H1 (cell line): ENCODE measurements at regions not wholly inside any gene's neighbourhood (a gene's known extent, or its start where the extent isn't known, plus 50 kb on each side); places are given as distances from the start of the nearest gene placed in this dataset.

Source experiments
- CTCF ChIA-PET: fragments of 300-600 bp; sonication (Branson Sonifier 250); formaldehyde crosslinking; loops from one replicate; lab custom pipeline; 2021; ENCODE audit not compliant: partially characterized antibody; lab: Charles Lee
- POLR2A ChIA-PET: fragments of 300-600 bp; sonication (Branson Sonifier 250); formaldehyde crosslinking; loops from one replicate; lab custom pipeline; 2021; ENCODE audit warnings: inconsistent platforms; ENCODE audit not compliant: partially characterized antibody; lab: Charles Lee
- DNase-seq, 2 experiments: peaks; one replicate each; pipeline versions ENCODE4 v3.0.0 to v3.0.0-alpha.2; 2010 to 2022; ENCODE audit warnings: low spot score in 2 of 2, low read depth in 1 of 2, mixed read lengths in 1 of 2
- FAIRE-seq: peaks from 2 replicates; lab custom pipeline; 2011; peaks lifted over from hg19 to GRCh38; lab: Jason Lieb, UNC
- H2AFZ ChIP-seq: 2 replicates; pipeline ENCODE4 v1.8.1; 2012; ENCODE audit warnings: low read length, inconsistent platforms
- H2AK5ac ChIP-seq: 2 replicates; pipeline ENCODE4 v1.6.1; 2013; ENCODE audit warnings: low read depth, low read length
- H2BK120ac ChIP-seq: replicated peaks from 2 replicates; pipeline ENCODE3; 2013; ENCODE audit warnings: low read depth, low read length, inconsistent platforms
- H2BK12ac ChIP-seq: 2 replicates; pipeline ENCODE4 v1.6.1; 2013; ENCODE audit warnings: low read depth, low read length
- H2BK15ac ChIP-seq: 2 replicates; pipeline ENCODE4 v1.6.1; 2013; ENCODE audit warnings: low read length
- H2BK20ac ChIP-seq: 2 replicates; pipeline ENCODE4 v1.6.1; 2013; ENCODE audit warnings: low read length
- H2BK5ac ChIP-seq: 2 replicates; pipeline ENCODE4 v1.6.1; 2013; ENCODE audit warnings: low read depth, low read length
- H3K14ac ChIP-seq: 2 replicates; pipeline ENCODE4 v1.6.1; 2013; ENCODE audit warnings: inconsistent platforms; ENCODE audit not compliant: insufficient read length
- H3K18ac ChIP-seq: 2 replicates; pipeline ENCODE4 v1.6.1; 2013; ENCODE audit warnings: low read length; ENCODE audit errors: extremely low read depth
- H3K23ac ChIP-seq: 2 replicates; pipeline ENCODE4 v1.6.1; 2013; ENCODE audit warnings: inconsistent platforms; ENCODE audit not compliant: insufficient read length
- H3K23me2 ChIP-seq: 2 replicates; pipeline ENCODE4 v1.6.1; 2013; ENCODE audit warnings: low read depth, low read length
- H3K27ac ChIP-seq: 2 replicates; pipeline ENCODE4 v1.6.1; 2011; ENCODE audit warnings: low read depth, low read length, inconsistent platforms
- H3K27me3 ChIP-seq, 4 experiments: replicated peaks in 1 of 4; 1 replicate in 1 of 4; 2 replicates in 3 of 4; pipeline versions ENCODE4 v1.6.1 to v1.8.1; 2011 to 2013; ENCODE audit warnings: low read length in 3 of 4, mild to moderate bottlenecking in 3 of 4, inconsistent platforms in 2 of 4, mixed read lengths in 2 of 4, moderate library complexity in 1 of 4; ENCODE audit not compliant: control insufficient read depth in 3 of 4, insufficient read depth in 3 of 4; ENCODE audit errors: extremely low read depth in 1 of 4
- H3K36me3 ChIP-seq, 4 experiments: 2 replicates each; pipeline versions ENCODE4 v1.6.1 to v1.8.1; 2011 to 2013; ENCODE audit warnings: mild to moderate bottlenecking in 4 of 4, low read length in 3 of 4, moderate library complexity in 2 of 4, control low read depth in 1 of 4, inconsistent platforms in 1 of 4; ENCODE audit not compliant: insufficient read depth in 4 of 4, control insufficient read depth in 2 of 4
- H3K4ac ChIP-seq: replicated peaks from 2 replicates; pipeline ENCODE3; 2013; ENCODE audit warnings: low read length, low read depth, mixed read lengths, inconsistent platforms; ENCODE audit not compliant: insufficient read length
- H3K4me1 ChIP-seq, 4 experiments: replicated peaks in 1 of 4; 1 replicate in 1 of 4; 2 replicates in 3 of 4; pipeline versions ENCODE4 v1.6.1 to v1.8.1; 2011 to 2013; ENCODE audit warnings: low read length in 3 of 4, inconsistent platforms in 2 of 4, mixed read lengths in 1 of 4; ENCODE audit not compliant: insufficient read depth in 4 of 4, control insufficient read depth in 3 of 4
- H3K4me2 ChIP-seq, 2 experiments: 2 replicates each; pipeline versions ENCODE4 v1.6.1 to v1.8.1; 2011 to 2013; ENCODE audit warnings: low read depth in 2 of 2, low read length in 2 of 2, control low read depth in 1 of 2, inconsistent platforms in 1 of 2, mild to moderate bottlenecking in 1 of 2; ENCODE audit not compliant: insufficient read depth in 1 of 2
- H3K4me3 ChIP-seq, 4 experiments: fragments of 200-600, 300-600 bp in 1 of 4; sonication (generic), shearing (Covaris generic), sonication (Bioruptor Twin) in 1 of 4; 2 replicates each; pipeline versions ENCODE4 v1.5.1 to v1.8.1; 2011 to 2016; ENCODE audit warnings: low read length in 4 of 4, low read depth in 3 of 4, control low read depth in 2 of 4, inconsistent platforms in 2 of 4, mild to moderate bottlenecking in 2 of 4, mixed read lengths in 1 of 4, moderate library complexity in 1 of 4; ENCODE audit not compliant: insufficient read depth in 2 of 4; ENCODE audit errors: extremely low read depth in 1 of 4
- H3K56ac ChIP-seq: replicated peaks from 2 replicates; pipeline ENCODE3; 2013; ENCODE audit warnings: low read depth, mild to moderate bottlenecking, mixed read lengths, low read length, inconsistent platforms; ENCODE audit not compliant: insufficient read length
- H3K79me1 ChIP-seq: 2 replicates; pipeline ENCODE4 v1.6.1; 2013; ENCODE audit warnings: low read depth, low read length, control low read depth
- H3K79me2 ChIP-seq, 2 experiments: 2 replicates each; pipeline versions ENCODE4 v1.6.1 to v1.8.1; 2012 to 2013; ENCODE audit warnings: low read length in 2 of 2, mild to moderate bottlenecking in 2 of 2, inconsistent platforms in 1 of 2; ENCODE audit not compliant: insufficient read depth in 2 of 2, control insufficient read depth in 1 of 2
- H3K9ac ChIP-seq, 4 experiments: replicated peaks in 1 of 4; 1 replicate in 1 of 4; 2 replicates in 3 of 4; pipeline versions ENCODE4 v1.6.1 to v1.8.1; 2011 to 2013; ENCODE audit warnings: low read depth in 3 of 4, low read length in 3 of 4, control low read depth in 2 of 4, mild to moderate bottlenecking in 2 of 4, moderate library complexity in 2 of 4, inconsistent platforms in 1 of 4; ENCODE audit errors: extremely low read depth in 1 of 4
- H3K9me3 ChIP-seq, 2 experiments: 2 replicates each; pipeline versions ENCODE4 v1.6.1 to v1.8.1; 2012 to 2013; ENCODE audit warnings: mild to moderate bottlenecking in 2 of 2, moderate library complexity in 2 of 2, control low read depth in 1 of 2, inconsistent platforms in 1 of 2, low read depth in 1 of 2, low read length in 1 of 2, mixed read lengths in 1 of 2; ENCODE audit not compliant: insufficient read depth in 2 of 2
- H4K20me1 ChIP-seq, 2 experiments: replicated peaks in 1 of 2; 2 replicates each; pipeline versions ENCODE3 to v1.8.1; 2011 to 2013; ENCODE audit warnings: inconsistent platforms in 2 of 2, low read length in 2 of 2, mild to moderate bottlenecking in 1 of 2; ENCODE audit not compliant: insufficient read depth in 2 of 2, control insufficient read depth in 1 of 2
- H4K5ac ChIP-seq: 2 replicates; pipeline ENCODE4 v1.6.1; 2013; ENCODE audit warnings: low read length, low read depth, mixed read lengths, inconsistent platforms; ENCODE audit not compliant: insufficient read length
- H4K8ac ChIP-seq: 2 replicates; pipeline ENCODE4 v1.8.0; 2013; ENCODE audit warnings: mild to moderate bottlenecking, moderate library complexity, low read length, inconsistent platforms; ENCODE audit not compliant: insufficient read depth; ENCODE audit errors: extremely low read depth
- H4K91ac ChIP-seq: replicated peaks from 2 replicates; pipeline ENCODE3; 2013; ENCODE audit warnings: low read length, mixed read lengths, inconsistent platforms; ENCODE audit not compliant: insufficient read length
- BACH1 ChIP-seq: IDR thresholded peaks from 2 replicates; pipeline ENCODE4 v1.6.1; 2012; ENCODE audit warnings: low read length, improper control_type of control experiment
- EP300 ChIP-seq, 2 experiments: IDR thresholded peaks; 1 replicate in 1 of 2; 2 replicates in 1 of 2; pipeline ENCODE4 v1.6.1; 2011 to 2012; ENCODE audit warnings: low read depth in 2 of 2, low read length in 2 of 2, mild to moderate bottlenecking in 2 of 2, borderline replicate concordance in 1 of 2, inconsistent platforms in 1 of 2, moderate library complexity in 1 of 2
- EZH2 ChIP-seq: fragments of 200-600 bp; sonication (generic); IDR thresholded peaks from 2 replicates; pipeline ENCODE4 v1.7.1; 2012; ENCODE audit warnings: low read depth, mild to moderate bottlenecking, moderate library complexity, low read length, inconsistent platforms; ENCODE audit not compliant: severe bottlenecking
- KDM4A ChIP-seq: IDR thresholded peaks from one replicate; pipeline ENCODE4 v1.7.1; 2012; ENCODE audit warnings: low read depth, mild to moderate bottlenecking, moderate library complexity, low read length, inconsistent platforms; ENCODE audit not compliant: severe bottlenecking
- RBBP5 ChIP-seq: IDR thresholded peaks from 2 replicates; pipeline ENCODE4 v1.7.1; 2012; ENCODE audit warnings: low read depth, mild to moderate bottlenecking, inconsistent platforms, low read length, moderate library complexity, borderline replicate concordance
- RFX5 ChIP-seq: IDR thresholded peaks from 2 replicates; pipeline ENCODE4 v1.6.1; 2011; ENCODE audit warnings: low read depth, low read length, improper control_type of control experiment, borderline replicate concordance
- SUZ12 ChIP-seq: fragments of 200-600 bp; sonication (generic); IDR thresholded peaks from 2 replicates; pipeline ENCODE4 v1.6.1; 2012; ENCODE audit warnings: mild to moderate bottlenecking, inconsistent platforms, low read length, moderate library complexity, mixed read lengths
- TAF7 ChIP-seq: optimal IDR thresholded peaks from 2 replicates; pipeline ENCODE3; 2011; ENCODE audit warnings: low read depth, mild to moderate bottlenecking, inconsistent platforms, low read length, moderate library complexity, borderline replicate concordance
- TEAD4 ChIP-seq: IDR thresholded peaks from 2 replicates; pipeline ENCODE4 v1.6.1; 2012; ENCODE audit warnings: low read depth, low read length, inconsistent platforms, mixed read lengths
- ZNF274 ChIP-seq: IDR thresholded peaks from 2 replicates; pipeline ENCODE4 v1.7.0; 2012; ENCODE audit warnings: low read length, borderline replicate concordance; ENCODE audit errors: extremely low read depth
- WGBS, 2 experiments: shearing (Covaris generic) in 1 of 2; methylation state at CpG; one replicate each; pipeline versions ENCODE4 v1.1.6 to v1.1.7; 2013 to 2015; ENCODE audit warnings: low lambda C conversion rate in 2 of 2, mixed read lengths in 2 of 2, inconsistent platforms in 1 of 2, low coverage in 1 of 2, missing lambda C conversion rate in 1 of 2; ENCODE audit not compliant: insufficient replicate concordance in 2 of 2, insufficient coverage in 1 of 2, insufficient read length in 1 of 2; ENCODE audit errors: extremely low coverage in 1 of 2, missing lambda C conversion rate in 1 of 2; 5-methylcytosine and 5-hydroxymethylcytosine counted together
- TF ChIP-seq, protein P1 (sequence below): IDR thresholded peaks from 2 replicates; pipeline ENCODE4 v1.6.1; 2012; ENCODE audit warnings: inconsistent platforms
- TF ChIP-seq, protein P2 (sequence below): IDR thresholded peaks from 2 replicates; pipeline ENCODE4 v1.6.1; 2012; ENCODE audit warnings: inconsistent platforms

DNA sequence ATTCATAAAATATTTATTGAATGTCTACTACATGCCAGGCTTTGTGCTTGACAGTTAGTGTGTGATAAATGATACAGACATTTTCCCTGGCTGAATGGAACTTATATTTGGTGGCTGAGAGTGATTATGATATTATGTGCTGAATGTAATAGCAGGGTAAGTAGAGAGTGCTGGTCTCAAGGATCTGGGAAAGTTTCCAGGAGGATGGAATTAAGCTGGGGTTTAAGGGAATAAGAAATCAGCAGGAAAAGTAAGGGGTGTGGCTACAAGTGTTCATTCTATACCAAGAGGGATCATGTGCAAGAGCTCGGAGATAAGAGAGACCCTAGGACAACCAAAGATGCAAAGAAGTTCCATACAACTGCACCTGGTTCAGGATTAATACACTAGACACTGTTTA lies 500.1 kb upstream of the CFAP20DC start:
- no peak overlapping the region for H3K56ac ChIP-seq
- no peak for DNase-seq
- no peak overlapping the region for H3K23ac ChIP-seq
- no peak overlapping the region for H2BK5ac ChIP-seq
- no peak overlapping the region for H2AFZ ChIP-seq
- H4K5ac ChIP-seq: no peak overlapping the region
- no peak overlapping the region for H3K4ac ChIP-seq
- no peaks in the 10 kb centered on the region for H3K79me2 ChIP-seq
- CTCF ChIA-PET: interaction anchor here (1.2 kb wide), 1 partner anchor 237 kb away, joined by 3 read pairs; no protein-coding TSS in a partner anchor
- no peak overlapping the region for H3K4me3 ChIP-seq
- no peak overlapping the region for H2BK20ac ChIP-seq
- H2BK15ac ChIP-seq: no peak overlapping the region
- no peak overlapping the region for H3K18ac ChIP-seq
- H4K8ac ChIP-seq: no peak overlapping the region
- FAIRE-seq: no peak
- no peaks in the 10 kb centered on the region for H3K79me1 ChIP-seq
- H4K91ac ChIP-seq: no peak overlapping the region
- H3K14ac ChIP-seq: no peak overlapping the region
- no peak for TF ChIP-seq EP300 (IDR thresholded peaks at IDR 0.05; ENCODE audit: borderline replicate concordance in 1 of 2, low read depth in 2 of 2, low read length in 2 of 2)
- no peak for TF ChIP-seq EZH2
- no peak for TF ChIP-seq KDM4A
- no peak for TF ChIP-seq SUZ12
- no peak for TF ChIP-seq ZNF274
- no peak for TF ChIP-seq TAF7
- no peak for TF ChIP-seq BACH1
- TF ChIP-seq RFX5: no peak
- TF ChIP-seq, protein P1, sequence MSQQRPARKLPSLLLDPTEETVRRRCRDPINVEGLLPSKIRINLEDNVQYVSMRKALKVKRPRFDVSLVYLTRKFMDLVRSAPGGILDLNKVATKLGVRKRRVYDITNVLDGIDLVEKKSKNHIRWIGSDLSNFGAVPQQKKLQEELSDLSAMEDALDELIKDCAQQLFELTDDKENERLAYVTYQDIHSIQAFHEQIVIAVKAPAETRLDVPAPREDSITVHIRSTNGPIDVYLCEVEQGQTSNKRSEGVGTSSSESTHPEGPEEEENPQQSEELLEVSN: no peak
- no peak for TF ChIP-seq RBBP5
- TF ChIP-seq, protein P2, sequence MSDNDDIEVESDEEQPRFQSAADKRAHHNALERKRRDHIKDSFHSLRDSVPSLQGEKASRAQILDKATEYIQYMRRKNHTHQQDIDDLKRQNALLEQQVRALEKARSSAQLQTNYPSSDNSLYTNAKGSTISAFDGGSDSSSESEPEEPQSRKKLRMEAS: no peak
- no peak for TF ChIP-seq TEAD4
- no peak overlapping the region for H2BK120ac ChIP-seq
- H2AK5ac ChIP-seq: no peak overlapping the region
- no peak overlapping the region for H3K9ac ChIP-seq
- POLR2A ChIA-PET: interaction anchor here (0.6 to 1.0 kb wide), 3 partner anchors 14 to 333 kb away, joined by 3 to 4 read pairs (median 3); no protein-coding TSS in a partner anchor
- no peak overlapping the region for H3K27ac ChIP-seq
- WGBS, 2 experiments: 96% methylated on average over 1 of the region's 1 CpG; no CpG with 5 or more reads in 1 of the 2 experiments
- H3K4me2 ChIP-seq: no peak overlapping the region
- H3K23me2 ChIP-seq: no peaks in the 10 kb centered on the region
- no peaks in the 10 kb centered on the region for H3K9me3 ChIP-seq
- no peaks in the 10 kb centered on the region for H4K20me1 ChIP-seq
- H2BK12ac ChIP-seq: no peak overlapping the region
- no peaks in the 10 kb centered on the region for H3K36me3 ChIP-seq
- no peaks in the 10 kb centered on the region for H3K27me3 ChIP-seq
- H3K4me1 ChIP-seq: no peaks in the 10 kb centered on the region
